NOMO-1 treated with DMSO at 0.1 percent for 48 hours (cell line): ENCODE measurements at regions not wholly inside any gene's neighbourhood (a gene's known extent, or its start where the extent isn't known, plus 50 kb on each side); places are given as distances from the start of the nearest gene placed in this dataset.
"Not testable (repeated sequence)": the region's sequence is repeated elsewhere in the genome, so short reads cannot be mapped to it uniquely, and the experiment has no call there.

Source experiments
- DNase-seq: peaks from one replicate; lab custom pipeline; 2025; ENCODE audit not compliant: unreplicated experiment; lab: John Stamatoyannopoulos, UW

DNA sequence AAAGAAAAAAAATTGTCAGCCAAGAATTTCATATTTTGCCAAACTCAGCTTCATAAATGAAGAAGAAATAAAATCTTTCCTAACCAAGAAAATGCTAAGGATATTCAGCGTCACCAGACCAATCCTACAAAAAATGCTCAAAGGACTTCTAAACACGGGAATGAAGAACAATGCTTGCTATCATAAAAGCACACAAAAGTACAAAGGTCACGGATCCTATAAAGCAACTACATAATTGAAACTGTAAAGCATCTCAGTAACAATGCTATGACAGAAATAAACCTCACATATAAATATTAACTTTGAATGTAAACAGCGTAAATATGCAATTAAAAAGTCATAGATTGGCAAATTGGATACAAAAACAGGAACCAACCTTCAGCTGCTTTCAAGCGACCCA, 1314.6 kb upstream of the GYPC start:
- no peak for DNase-seq

DNA sequence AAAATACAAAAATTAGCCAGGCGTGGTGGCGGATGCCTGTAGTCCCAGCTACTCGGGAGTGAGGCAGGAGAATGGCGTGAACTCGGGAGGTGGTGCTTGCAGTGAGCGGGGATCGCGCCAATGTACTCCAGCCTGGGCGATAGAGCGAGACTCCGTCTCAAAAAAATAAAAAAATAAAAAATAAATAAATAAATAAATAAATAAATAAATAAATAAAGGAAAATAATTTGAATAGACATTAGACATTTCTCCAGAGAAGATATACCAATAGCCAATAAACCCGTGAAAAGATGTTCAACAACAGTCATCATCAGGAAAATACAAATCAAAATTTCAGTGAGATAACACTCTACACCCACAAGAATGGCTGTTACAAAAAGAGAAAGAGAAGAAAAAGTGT, 1302.4 kb upstream of the GYPC start:
- not testable (repeated sequence) for DNase-seq

DNA sequence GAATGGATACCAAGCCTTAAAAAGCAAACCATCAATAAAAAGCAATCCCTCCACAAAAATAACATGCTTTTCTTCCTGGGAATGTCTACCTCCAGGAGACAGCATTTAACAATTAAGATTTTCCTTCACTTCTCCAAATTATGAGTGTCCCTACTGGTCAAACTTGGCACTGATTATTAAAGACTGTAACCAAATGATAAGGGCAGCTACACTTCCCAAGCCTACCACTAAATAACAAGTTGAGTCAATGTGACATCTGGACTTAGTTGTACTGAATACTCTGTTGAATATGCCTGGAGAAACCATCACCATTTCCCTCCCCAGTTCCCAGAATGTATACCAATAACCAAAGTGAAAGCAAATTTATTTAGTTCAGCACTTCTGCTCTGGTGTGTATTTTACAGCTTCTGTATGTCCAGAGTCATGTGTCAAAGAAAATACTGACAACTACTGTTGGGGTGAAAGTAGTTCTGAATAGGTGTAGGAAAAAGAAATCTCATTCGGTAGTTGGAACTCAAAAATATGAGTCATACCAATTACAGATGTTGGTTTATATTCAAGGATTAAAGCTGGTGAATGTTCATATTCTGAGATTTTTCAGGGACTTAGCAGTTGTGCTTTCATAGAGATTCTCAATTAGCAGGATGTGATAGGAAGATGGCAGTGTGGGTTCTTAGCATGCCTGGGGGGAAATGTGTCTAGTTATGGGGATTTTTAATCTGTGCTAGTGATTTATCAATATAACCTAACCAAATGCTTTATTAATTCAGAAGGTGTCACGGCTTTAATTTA, 1291.6 kb upstream of the GYPC start:
- DNase-seq, result no peak

- no peak for DNase-seq
Observed at GRCh38 chr2:125364984-125365265, 1291.0 kb upstream of the GYPC start.

GRCh38 chr2:125371867-125372266, 1284.1 kb upstream of the GYPC start:
- no peak for DNase-seq

- DNase-seq, result no peak
Observed at GRCh38 chr2:125373293-125373692, 1282.7 kb upstream of the GYPC start.

- no peak for DNase-seq
Observed at GRCh38 chr2:125386074-125386473, 1269.9 kb upstream of the GYPC start.

- no peak for DNase-seq
Observed at GRCh38 chr2:125397535-125398251, 1258.3 kb upstream of the GYPC start.

DNA sequence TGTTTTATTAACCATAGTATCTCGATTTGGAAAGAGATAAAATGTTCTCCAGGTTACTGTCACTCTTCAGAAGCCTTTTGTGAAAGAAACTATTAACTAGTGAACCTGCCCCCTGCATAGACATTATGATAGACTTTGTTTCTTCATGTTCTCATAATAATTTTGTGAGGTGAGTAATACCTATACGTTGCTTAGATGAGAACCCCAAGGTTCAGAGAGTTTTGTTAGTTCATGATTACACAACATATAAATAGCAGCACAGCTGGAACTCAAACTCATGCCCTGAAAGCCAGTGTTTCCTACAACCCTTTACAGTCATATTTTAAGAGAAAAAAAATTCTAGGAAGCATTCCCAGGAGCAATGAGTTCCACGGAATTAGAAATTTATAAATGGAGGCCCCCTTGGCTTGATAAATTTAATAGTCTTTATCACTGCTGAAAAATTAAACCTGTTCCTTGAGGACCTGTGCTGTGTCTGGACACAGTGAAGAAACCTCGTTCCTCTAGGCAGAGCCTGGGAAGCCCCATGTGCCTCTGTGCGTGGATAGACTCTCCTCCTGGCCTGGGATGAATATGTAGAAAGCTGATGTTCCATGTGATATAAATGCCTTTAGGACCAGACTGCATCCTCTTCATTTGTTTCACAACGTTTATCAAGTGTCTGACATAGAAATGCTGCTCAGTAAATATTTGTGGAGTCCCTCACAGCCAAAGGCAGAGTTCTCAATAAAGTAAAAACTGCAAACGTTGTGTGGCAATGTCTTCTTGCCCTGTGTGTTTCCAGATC, 1257.0 kb upstream of the GYPC start:
- DNase-seq, result no peak

DNA sequence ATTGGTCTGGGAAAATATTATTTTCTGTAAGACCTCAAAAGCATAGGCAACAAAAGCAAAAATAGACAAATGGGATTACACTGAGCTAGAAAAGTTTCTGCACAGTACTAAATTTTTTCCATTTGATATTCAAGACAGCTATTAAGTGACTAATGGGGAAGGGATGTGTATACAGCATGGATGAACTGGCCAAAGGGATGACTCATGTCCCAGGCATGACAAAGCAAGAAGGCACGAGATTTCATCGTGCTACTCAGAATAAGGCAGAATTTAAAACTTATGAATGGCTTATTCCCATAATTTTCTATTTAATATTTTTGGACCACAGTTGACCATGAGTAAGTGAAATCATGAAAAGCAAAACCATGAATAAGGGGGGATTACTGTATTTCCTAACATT, 1250.1 kb upstream of the GYPC start:
- DNase-seq, result no peak

DNA sequence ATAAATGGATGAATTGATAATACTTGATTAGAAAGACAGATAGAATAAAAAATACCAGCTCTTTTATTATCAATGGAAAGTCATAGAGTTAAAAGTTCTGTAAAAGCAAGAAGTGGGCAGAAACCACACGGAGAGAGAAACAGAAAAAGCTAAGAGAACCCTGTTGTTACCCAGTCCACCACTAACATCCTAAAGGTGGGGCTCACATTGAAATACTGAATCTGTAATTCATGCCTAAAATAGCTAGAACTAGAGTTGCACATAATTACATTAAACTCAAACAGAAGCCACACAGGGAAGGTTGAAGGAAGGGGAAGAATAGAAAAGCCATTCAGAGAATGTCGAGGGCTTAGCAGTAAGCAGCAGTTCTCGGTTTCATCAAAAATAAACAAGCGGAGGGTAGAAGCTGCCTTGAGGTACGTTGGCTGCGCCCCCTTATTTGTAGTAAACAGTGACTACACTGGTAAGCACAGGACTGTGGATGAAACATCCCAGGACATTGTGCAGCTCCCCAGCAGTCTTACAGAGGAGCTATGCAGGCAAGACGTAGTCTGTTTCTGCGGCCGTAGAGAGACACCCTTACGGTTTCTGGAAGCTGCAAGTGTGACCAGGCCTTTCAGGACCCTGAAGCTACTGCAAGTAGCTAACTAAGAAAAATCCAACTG, 1247.0 kb upstream of the GYPC start:
- DNase-seq, result no peak

DNA sequence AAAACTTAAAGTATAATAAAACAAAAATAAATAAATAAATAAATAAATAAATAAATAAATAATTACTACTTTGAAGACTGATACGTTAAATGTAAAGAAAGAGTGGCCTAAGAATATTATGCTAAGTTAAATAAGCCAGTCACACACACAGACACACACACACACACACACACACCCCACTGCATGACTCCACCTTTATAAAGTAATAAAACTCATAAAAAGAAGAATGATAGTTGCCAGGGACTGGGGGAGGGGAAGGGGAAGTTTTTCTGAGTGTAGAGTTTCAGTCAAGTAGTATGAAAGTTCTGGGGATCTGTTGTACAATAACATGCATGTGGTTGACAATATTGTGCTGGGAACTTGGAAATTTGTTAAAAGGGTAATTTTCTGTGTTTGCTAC, 1237.5 kb upstream of the GYPC start:
- no peak for DNase-seq

DNA sequence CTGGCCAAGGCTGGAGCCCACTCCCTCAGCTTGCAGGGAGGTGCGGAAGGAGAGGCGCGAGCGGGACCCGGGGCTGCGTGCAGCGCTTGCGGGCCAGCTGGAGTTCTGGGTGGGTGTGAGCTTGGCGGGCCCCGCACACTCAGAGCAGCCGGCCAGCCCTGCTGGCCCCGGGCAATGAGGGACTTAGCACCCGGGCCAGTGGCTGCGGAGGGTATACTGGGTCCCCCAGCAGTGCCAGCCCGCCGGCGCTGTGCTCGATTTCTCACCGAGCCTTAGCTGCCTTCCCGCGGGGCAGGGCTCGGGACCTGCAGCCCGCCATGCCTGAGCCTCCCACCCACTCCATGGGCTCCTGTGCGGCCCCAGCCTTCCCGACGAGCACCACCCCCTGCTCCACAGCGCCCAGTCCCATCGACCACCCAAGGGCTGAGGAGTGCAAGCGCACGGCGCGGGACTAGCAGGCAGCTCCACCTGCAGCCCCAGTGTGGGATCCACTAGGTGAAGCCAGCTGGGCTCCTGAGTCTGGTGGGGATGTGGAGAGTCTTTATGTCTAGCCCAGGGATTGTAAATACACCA, 1233.7 kb upstream of the GYPC start:
- DNase-seq, result not testable (repeated sequence)

DNA sequence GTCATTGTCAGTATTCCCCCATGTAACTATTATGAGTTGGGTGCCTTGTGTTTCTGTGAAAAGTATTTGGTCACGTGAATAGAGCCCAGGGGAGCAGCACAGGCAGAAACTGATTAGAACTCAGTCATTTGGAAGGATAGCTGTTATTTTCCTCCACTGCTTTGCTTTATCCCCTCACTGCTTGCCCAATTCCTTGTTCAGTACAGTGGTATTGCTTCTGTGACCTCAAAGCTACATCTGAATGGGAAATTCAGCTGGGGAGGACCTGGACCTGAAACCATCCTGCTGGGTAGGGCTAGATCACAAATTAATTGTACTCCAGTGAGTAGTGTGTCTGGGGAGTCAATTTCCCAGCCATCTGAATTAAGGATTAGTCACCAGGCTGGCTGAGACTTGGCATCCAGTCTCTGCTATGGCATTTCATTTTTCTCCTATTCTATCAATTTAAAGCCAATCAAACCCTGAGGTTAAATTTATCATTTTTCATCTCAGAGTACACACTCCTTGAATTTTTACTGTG, 1231.6 kb upstream of the GYPC start:
- no peak for DNase-seq

DNA sequence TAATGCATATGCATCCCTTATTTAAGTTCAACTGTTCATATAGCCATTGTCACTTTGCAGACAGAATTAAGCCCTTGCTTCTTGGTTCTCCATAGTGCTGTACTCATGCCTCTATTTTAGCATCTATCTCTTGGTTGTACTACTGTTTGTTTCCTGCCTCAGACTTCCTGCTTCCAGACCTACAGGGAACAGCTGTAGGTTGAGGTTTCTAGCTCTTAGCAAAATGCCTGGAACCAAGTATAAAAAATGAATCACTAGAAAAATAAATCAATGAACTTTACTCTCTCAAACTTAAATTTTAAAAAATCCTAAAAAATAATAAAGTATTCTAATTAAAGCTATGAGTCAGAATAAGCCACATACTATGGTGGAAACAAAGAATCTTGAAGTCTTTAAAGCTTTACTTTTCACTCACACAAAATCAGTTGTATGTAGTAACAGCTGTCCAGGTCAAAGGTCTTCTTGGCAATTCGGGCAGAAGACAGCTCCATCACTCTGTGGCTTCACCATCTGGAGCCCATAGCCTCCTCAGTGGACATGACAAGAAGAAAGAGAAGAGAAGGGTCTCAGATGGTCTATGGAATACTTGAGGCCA, 1228.1 kb upstream of the GYPC start:
- no peak for DNase-seq

DNA sequence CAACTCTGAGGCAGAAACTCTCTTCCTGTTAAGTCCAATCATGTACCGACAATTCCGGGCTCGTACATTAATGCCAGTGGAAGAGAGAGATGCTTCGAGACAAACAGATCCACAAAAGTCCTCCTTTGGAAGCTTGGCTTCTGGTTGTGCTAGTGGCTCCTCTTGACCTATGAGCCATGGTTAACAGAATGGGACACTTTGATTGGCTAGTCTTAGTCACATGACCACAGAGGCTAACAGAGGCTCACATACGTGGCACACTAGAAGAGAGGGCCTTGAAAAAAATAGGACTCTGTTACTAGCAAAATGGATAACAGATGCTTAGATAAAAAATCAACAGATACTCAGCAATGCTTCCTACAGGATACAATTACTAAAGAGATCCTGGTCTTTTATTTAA, 1211.9 kb upstream of the GYPC start:
- no peak for DNase-seq

GRCh38 chr2:125445495-125445894, 1210.5 kb upstream of the GYPC start:
- no peak for DNase-seq

GRCh38 chr2:125450092-125450491, 1205.9 kb upstream of the GYPC start:
- DNase-seq, result no peak

- DNase-seq, result no peak
Observed at GRCh38 chr2:125455110-125455509, 1200.8 kb upstream of the GYPC start.

GRCh38 chr2:125456693-125457363, 1199.1 kb upstream of the GYPC start:
- no peak for DNase-seq
